ENCODE measurements at regions not wholly inside any gene's neighbourhood (a gene's known extent, or its start where the extent isn't known, plus 50 kb on each side); places are given as distances from the start of the nearest gene placed in this dataset.

DNA sequence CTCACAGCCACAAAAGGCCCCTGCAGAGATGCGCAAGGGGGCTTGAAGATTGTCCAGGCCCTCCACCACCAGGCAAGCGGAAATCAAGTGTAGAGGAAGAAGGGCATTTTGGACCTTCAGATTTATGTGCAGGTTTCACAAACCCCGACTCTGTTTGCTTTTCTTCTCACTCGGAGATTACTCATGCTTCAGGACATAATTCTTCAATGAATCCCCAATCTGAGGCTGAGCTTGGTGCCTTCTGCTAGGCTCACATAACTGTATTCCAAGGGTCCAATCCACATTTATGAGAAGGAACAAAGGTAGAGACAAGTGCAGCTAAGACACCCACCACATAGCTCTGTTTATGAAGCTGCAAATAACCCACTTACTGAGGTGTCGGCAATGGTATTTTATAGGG lies 50.6 kb upstream of the NMNAT3 start:
- TF ChIP-seq YY1 (IDR thresholded peaks at IDR 0.05; ENCODE audit: insufficient read depth, insufficient read length) (no peak), SUZ12 (IDR thresholded peaks at IDR 0.05; ENCODE audit: extremely low read depth, insufficient read depth, insufficient read length) (no peak), ZNF274 (IDR thresholded peaks at IDR 0.05; ENCODE audit: low read depth, low read length) (no peak)

Measured in NT2/D1 (cell line).